ENCODE measurements at regions not wholly inside any gene's neighbourhood (a gene's known extent, or its start where the extent isn't known, plus 50 kb on each side); places are given as distances from the start of the nearest gene placed in this dataset.

DNA sequence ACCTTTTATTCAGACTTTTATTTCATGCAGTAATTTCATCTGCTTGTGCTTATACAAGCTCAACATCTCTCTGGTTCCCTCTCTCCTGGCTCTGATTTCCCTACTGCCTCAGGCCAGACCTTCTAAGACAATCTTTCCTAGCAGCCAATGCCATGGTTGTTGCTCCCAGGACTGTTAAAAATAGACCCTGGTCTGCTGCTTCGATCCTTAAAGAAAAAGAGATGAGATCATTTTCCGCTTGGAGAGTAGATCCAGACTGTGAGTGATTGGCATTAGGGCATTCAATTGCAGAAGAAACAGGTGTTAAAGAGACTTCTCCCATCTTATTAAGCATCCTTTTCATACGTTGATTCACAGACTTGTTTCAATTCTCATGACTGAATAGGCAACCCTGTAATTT, 68.4 kb upstream of the ITGB1 start:
- no peak overlapping the region for H3K4me3 ChIP-seq (ENCODE audit: low read depth in 1 of 3, low read length in 3 of 3)
- WGBS: 84% methylated on average over 3 of the region's 3 CpGs
- no peaks in the 10 kb centered on the region for H3K9me3 ChIP-seq (ENCODE audit: control insufficient read depth in 4 of 4, low read length in 3 of 4)
- no peak overlapping the region for H3K9ac ChIP-seq (ENCODE audit: low read depth in 1 of 2, low read length in 2 of 2)
- TF ChIP-seq, protein P1, sequence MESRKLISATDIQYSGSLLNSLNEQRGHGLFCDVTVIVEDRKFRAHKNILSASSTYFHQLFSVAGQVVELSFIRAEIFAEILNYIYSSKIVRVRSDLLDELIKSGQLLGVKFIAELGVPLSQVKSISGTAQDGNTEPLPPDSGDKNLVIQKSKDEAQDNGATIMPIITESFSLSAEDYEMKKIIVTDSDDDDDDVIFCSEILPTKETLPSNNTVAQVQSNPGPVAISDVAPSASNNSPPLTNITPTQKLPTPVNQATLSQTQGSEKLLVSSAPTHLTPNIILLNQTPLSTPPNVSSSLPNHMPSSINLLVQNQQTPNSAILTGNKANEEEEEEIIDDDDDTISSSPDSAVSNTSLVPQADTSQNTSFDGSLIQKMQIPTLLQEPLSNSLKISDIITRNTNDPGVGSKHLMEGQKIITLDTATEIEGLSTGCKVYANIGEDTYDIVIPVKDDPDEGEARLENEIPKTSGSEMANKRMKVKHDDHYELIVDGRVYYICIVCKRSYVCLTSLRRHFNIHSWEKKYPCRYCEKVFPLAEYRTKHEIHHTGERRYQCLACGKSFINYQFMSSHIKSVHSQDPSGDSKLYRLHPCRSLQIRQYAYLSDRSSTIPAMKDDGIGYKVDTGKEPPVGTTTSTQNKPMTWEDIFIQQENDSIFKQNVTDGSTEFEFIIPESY (IDR thresholded peaks at IDR 0.05): no peak
- TF ChIP-seq, protein P2, sequence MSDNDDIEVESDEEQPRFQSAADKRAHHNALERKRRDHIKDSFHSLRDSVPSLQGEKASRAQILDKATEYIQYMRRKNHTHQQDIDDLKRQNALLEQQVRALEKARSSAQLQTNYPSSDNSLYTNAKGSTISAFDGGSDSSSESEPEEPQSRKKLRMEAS (IDR thresholded peaks at IDR 0.05): no peak
- TF ChIP-seq, protein P3, sequence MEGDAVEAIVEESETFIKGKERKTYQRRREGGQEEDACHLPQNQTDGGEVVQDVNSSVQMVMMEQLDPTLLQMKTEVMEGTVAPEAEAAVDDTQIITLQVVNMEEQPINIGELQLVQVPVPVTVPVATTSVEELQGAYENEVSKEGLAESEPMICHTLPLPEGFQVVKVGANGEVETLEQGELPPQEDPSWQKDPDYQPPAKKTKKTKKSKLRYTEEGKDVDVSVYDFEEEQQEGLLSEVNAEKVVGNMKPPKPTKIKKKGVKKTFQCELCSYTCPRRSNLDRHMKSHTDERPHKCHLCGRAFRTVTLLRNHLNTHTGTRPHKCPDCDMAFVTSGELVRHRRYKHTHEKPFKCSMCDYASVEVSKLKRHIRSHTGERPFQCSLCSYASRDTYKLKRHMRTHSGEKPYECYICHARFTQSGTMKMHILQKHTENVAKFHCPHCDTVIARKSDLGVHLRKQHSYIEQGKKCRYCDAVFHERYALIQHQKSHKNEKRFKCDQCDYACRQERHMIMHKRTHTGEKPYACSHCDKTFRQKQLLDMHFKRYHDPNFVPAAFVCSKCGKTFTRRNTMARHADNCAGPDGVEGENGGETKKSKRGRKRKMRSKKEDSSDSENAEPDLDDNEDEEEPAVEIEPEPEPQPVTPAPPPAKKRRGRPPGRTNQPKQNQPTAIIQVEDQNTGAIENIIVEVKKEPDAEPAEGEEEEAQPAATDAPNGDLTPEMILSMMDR (IDR thresholded peaks at IDR 0.05; ENCODE audit: low read depth, low read length, missing input control): no peak
- TF ChIP-seq RXRA (IDR thresholded peaks at IDR 0.05) (no peak), YY1 (IDR thresholded peaks at IDR 0.05) (no peak), TAF1 (conservative IDR thresholded peaks at IDR 0.05) (no peak), EGR1 (IDR thresholded peaks at IDR 0.05; ENCODE audit: low read depth in 2 of 2) (no peak), HNF4G (IDR thresholded peaks at IDR 0.05) (no peak), FOXA1 (IDR thresholded peaks at IDR 0.05) (no peak), FOXA2 (IDR thresholded peaks at IDR 0.05) (no peak)
- TF ChIP-seq, protein P4, sequence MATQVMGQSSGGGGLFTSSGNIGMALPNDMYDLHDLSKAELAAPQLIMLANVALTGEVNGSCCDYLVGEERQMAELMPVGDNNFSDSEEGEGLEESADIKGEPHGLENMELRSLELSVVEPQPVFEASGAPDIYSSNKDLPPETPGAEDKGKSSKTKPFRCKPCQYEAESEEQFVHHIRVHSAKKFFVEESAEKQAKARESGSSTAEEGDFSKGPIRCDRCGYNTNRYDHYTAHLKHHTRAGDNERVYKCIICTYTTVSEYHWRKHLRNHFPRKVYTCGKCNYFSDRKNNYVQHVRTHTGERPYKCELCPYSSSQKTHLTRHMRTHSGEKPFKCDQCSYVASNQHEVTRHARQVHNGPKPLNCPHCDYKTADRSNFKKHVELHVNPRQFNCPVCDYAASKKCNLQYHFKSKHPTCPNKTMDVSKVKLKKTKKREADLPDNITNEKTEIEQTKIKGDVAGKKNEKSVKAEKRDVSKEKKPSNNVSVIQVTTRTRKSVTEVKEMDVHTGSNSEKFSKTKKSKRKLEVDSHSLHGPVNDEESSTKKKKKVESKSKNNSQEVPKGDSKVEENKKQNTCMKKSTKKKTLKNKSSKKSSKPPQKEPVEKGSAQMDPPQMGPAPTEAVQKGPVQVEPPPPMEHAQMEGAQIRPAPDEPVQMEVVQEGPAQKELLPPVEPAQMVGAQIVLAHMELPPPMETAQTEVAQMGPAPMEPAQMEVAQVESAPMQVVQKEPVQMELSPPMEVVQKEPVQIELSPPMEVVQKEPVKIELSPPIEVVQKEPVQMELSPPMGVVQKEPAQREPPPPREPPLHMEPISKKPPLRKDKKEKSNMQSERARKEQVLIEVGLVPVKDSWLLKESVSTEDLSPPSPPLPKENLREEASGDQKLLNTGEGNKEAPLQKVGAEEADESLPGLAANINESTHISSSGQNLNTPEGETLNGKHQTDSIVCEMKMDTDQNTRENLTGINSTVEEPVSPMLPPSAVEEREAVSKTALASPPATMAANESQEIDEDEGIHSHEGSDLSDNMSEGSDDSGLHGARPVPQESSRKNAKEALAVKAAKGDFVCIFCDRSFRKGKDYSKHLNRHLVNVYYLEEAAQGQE (IDR thresholded peaks at IDR 0.05): no peak
- H3K36me3 ChIP-seq (ENCODE audit: control insufficient read depth in 4 of 4, insufficient read depth in 3 of 4, low read depth in 1 of 4, low read length in 3 of 4): no peaks in the 10 kb centered on the region
- H3K27me3 ChIP-seq (ENCODE audit: control insufficient read depth in 4 of 4, insufficient read depth in 4 of 4, low read length in 3 of 4): no peaks in the 10 kb centered on the region
- H3K4me1 ChIP-seq (ENCODE audit: control insufficient read depth in 4 of 4, insufficient read depth in 4 of 4, low read length in 3 of 4): no peaks in the 10 kb centered on the region
- no peak overlapping the region for H3K27ac ChIP-seq (ENCODE audit: low read depth in 1 of 2, low read length in 2 of 2)
- DNase-seq (ENCODE audit: low spot score): no peak

DNA sequence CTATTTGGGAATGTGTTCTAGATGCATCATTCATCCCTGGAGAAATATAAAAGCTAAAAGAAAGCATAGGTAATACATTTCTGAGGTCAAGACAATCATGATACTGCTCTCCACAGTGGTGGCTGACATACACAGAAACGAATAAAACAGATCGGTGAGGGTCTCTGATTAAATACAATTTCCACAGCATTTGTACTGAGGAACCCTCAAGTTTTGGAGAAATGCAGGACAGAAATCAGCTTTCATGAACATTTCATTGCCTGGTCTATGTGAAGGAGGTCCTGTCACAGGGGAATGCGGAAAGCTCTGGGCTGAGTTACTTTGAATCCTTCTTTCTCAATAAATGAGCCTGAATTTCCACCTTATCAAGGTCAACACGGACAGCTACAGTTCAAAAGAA, 67.9 kb upstream of the ITGB1 start:
- Histone ChIP-seq H3K9me3 (ENCODE audit: control insufficient read depth in 4 of 4, low read length in 3 of 4) (no peaks in the 10 kb centered on the region), H3K4me1 (ENCODE audit: control insufficient read depth in 4 of 4, insufficient read depth in 4 of 4, low read length in 3 of 4) (no peaks in the 10 kb centered on the region), H3K36me3 (ENCODE audit: control insufficient read depth in 4 of 4, insufficient read depth in 3 of 4, low read depth in 1 of 4, low read length in 3 of 4) (no peaks in the 10 kb centered on the region), H3K27me3 (ENCODE audit: control insufficient read depth in 4 of 4, insufficient read depth in 4 of 4, low read length in 3 of 4) (no peaks in the 10 kb centered on the region), H3K27ac (ENCODE audit: low read depth in 1 of 2, low read length in 2 of 2) (no peak overlapping the region), H3K9ac (ENCODE audit: low read depth in 1 of 2, low read length in 2 of 2) (no peak overlapping the region), H3K4me3 (ENCODE audit: low read depth in 1 of 3, low read length in 3 of 3) (no peak overlapping the region)
- no peak for TF ChIP-seq HNF4A (conservative IDR thresholded peaks at IDR 0.05)
- TF ChIP-seq JUND (IDR thresholded peaks at IDR 0.05): no peak
- TF ChIP-seq, protein P1 (IDR thresholded peaks at IDR 0.05): no peak
- TF ChIP-seq NR2F2 (IDR thresholded peaks at IDR 0.05): no peak
- TF ChIP-seq SP1 (IDR thresholded peaks at IDR 0.05): no peak
- no peak for TF ChIP-seq FOXA2 (IDR thresholded peaks at IDR 0.05)
- no peak for TF ChIP-seq HNF4G (IDR thresholded peaks at IDR 0.05)
- WGBS: 84% methylated on average over 4 of the region's 4 CpGs
- no peak for DNase-seq (ENCODE audit: low spot score)

Measured in liver (tissue), 8 donors.